HG02763 (cell line): ENCODE measurements at regions not wholly inside any gene's neighbourhood (a gene's known extent, or its start where the extent isn't known, plus 50 kb on each side); places are given as distances from the start of the nearest gene placed in this dataset.

Experiments used
- ATAC-seq: cut with Tn5 transposase; IDR thresholded peaks from one replicate; pipeline ENCODE4 v1.9.1; 2021; ENCODE audit warnings: mild to moderate bottlenecking, moderate library complexity; ENCODE audit not compliant: unreplicated experiment

DNA sequence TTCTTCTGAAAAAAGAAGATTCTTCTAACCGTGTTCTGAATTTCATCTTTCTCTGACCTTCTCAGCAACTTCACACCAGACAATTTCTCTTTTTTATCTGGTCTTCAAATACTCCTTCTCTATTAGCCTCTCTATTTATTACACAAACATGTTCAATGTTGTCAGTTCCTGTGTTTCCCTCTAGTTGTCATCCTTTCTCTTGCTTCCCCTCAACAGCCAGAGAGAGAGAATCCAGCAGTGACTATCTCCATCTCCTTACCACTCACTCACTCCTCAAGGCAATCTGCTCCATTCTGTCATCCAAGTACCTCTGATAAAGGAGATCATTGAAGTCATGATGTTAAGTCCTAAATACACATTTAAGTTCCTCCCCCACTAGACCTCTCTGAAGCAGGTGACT lies 491.9 kb upstream of the CHAC2 start:
- no peak for ATAC-seq

GRCh38 chr2:53268626-53269025 lies 499.0 kb upstream of the CHAC2 start:
- ATAC-seq = no peak

GRCh38 chr2:53268086-53268485 lies 499.5 kb upstream of the CHAC2 start:
- ATAC-seq = no peak

DNA sequence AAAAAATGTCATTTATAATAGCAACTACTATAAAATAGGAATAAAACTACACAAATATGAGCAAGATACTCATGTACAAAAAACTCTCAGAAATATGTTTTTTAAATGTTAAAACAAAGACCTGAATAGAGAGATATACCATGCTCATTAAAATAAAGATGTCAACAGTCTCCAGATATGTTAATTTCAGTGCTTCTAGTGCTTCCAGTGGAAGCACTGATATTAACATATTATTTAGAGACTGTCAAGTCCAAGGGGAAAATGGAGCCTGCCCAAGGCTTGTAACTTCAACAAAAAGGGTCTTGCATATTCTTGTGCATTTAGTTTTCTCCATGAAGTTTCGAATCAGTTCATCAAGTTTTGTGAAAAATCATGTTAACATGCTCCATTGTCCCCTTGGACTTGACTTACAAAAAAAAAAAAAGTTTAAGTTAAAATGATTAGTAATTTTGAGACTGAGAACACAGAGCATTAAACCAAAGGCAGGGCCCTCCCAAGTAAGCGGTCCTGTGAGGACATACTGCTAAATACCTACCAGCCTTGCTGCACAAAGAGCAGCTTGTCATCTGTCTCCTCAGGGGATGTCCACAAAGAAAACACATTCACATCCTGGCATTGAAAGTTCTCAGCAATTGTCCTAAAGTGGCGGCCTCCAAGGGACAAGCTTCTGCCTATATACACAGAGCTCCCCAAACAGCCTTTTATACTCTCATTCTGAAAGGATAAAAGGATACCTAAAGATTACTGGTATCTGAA lies 501.9 kb upstream of the CHAC2 start:
- ATAC-seq = no peak

GRCh38 chr2:53260568-53260967 lies 507.0 kb upstream of the CHAC2 start:
- ATAC-seq = no peak

- no peak for ATAC-seq
Observed at GRCh38 chr2:53259395-53260009, 508.1 kb upstream of the CHAC2 start.

DNA sequence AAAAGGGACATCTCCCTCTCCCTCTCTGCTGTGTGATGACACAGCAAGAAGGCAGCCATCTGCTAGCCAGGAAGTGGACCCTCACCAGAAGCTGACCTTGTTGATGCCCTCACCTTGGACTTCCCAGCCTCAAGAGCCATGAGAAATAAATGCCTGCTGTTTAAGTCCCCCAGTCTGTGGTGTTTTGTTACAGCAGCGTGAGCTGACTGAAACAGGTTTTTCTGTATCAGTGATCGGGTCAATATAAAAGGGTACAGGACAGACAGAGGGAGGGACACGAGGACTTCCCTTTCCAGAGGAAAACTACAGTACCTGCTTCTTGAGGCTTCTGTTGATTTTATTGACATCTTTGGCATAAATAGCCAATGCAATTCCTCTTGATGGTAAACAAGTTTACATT lies 510.3 kb upstream of the CHAC2 start:
- no peak for ATAC-seq

GRCh38 chr2:53253244-53253643 lies 514.4 kb upstream of the CHAC2 start:
- no peak for ATAC-seq

DNA sequence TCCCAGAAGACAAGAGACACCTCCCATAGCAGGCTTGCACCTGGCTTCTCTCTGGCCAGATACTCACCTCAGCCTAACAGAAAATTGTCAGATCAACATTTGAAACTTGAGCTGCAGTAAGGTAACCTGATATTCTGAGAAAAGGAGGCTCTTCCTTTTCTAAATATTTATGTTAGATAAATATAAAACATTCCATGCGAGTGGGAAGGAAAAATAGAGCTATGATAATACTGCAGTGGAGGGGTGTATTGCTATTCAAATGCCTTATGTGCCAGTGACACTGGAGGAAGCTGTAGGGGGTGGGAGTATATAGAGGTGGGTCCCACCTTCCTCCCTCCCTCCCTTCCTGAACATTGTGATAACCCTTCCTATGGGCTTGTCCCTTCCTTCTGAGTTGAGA lies 515.5 kb upstream of the CHAC2 start:
- no peak for ATAC-seq

DNA sequence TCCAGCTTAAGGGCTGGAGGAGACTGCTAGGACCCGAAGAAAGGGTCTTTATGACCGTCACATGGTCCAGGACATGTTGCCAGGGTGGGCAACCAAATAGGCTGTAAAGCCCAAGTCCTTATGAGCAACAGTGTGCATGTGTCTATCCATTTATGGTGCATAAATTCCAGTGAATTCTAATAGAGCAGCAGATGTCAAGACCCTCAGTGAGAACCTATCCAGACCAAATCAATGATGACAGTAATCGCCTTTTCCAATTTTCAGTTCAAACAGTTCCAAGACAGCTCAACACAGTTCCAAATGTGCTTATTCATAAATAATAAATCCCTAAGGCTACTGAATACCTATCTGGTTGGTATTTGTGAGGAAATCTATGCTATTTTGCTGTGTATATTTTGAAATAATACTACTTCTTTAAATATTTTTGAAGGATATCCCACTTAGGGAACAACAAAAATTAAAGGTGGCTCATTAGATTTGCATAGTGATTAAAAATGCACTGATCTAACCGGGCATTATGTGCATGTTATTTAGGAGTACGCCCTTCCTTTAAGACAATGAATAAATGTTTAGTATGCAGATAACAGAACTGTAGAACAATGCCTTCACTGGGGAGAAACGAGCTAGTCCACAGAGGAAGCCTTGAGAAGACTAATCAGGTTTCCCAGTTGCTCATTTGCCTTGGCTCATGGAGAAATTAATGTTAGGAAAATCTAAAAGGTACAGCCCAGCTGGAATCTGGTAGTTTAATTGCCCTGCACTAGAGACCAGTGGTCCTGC lies 519.5 kb upstream of the CHAC2 start:
- ATAC-seq = no peak

DNA sequence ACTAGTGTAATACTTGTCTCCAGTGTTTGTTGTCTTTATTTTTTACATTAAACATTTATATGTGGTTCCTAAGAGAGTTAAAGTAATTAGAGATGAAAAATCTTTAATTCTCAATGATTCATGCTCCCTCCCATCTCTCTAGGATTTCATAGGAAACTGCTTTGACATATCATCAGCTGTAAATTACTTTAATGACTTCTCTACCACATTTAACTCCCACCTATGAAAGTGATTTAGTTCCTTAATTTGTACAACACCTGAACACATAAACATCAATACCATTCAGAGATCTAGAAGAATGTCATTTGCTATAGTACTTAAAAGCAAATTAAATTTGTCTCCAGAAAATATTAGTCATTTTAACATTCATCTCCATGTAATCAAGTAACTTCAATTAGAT lies 524.2 kb upstream of the CHAC2 start:
- no peak for ATAC-seq

DNA sequence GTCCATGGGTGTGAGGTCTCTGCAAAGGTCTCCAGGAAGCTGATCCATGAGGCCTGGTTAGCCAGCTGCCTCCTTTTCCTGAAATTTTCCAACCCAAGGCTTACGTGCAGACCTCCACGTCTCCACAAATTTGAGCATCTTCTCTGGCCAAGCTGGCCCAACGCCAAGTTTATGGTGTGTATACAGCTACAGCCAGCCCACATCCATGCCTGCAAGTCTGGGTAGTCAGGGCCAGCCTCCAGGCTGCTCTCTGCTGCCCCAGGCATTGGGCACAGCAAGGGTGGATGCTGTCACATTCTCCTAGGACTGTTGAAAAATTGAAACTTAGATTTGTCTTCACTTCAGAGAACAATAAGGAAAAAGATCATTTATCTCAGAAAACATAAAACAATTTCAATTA lies 525.5 kb upstream of the CHAC2 start:
- ATAC-seq = no peak

- ATAC-seq = no peak
Observed at GRCh38 chr2:53235836-53236582, 531.6 kb upstream of the CHAC2 start.

GRCh38 chr2:53234548-53234903 lies 533.1 kb upstream of the CHAC2 start:
- ATAC-seq = no peak

DNA sequence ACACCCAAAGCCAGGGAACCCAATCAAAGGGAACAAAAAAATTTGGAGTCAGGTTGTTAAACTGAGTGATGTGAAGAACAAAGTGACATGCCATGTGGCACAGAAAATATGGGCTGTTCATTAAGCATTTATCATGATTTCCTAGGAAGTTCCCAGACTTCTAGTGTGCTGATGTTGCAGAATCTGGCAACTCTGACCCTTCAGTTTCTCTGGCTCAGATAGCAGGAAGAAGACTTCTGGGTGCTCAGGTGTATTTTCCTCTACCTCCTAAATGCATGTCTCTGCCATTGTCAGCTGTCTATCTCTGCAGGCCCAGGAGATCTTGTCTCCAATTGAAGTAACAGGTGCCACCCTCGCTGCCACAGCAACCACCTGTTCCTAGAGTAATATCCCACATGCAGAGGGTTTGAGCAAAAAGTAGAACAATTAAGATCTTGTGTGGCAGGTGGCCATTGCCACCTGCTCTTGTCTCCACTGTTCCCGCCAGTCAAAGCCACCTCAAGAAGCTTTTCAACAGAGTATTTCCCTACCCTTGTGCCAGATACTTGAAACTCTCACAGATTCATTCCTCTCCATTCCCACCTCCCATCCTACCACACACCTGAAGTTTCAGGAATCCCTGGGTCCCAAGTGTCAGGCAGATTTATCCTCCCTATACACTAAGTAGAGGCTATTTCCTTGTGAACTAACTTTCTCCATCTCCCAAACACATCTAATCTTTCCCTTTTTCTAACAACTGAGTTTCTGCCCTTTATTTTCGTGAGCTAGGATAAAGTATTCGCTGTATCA lies 533.7 kb upstream of the CHAC2 start:
- ATAC-seq = no peak

- no peak for ATAC-seq
Observed at GRCh38 chr2:53231908-53232307, 535.7 kb upstream of the CHAC2 start.

DNA sequence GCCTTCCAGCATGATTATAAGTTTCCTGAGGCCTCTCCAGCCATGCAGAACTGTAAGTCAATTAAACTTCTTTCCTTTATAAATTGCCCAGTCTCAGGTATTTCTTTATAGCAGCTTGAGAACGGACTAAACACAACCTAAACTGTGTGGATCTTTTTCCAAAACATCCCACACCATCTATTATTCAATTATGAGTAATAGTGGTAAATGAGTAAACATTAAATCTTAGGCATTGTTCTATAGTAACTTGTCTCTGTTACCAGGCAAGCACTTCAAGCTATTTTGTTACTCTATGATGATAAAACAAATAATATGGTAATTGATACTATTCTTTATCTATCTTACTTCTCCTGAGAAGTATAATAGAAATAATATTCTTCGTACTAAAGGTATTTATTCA lies 536.9 kb upstream of the CHAC2 start:
- no peak for ATAC-seq

GRCh38 chr2:53227535-53227934 lies 540.1 kb upstream of the CHAC2 start:
- no peak for ATAC-seq

DNA sequence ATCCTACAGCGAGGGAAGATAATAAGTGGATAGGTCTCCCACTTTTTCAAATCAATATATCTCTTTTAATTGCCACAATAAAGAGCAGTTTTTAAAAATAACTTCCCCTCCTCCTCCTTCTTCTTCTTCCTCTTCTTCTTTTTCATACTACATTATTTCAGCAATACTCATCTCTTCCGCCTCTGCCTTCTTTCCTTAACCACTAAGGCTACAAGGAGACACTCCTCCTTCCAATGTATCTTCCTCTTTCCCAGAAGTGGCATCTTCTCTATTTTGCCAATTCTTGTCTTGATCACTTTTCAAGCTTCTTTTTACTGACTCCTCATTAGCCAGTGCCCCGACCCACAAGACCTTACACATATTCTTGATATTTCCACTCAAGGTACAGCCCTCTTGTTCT lies 546.6 kb upstream of the CHAC2 start:
- no peak for ATAC-seq

GRCh38 chr2:53217250-53217649 lies 550.4 kb upstream of the CHAC2 start:
- ATAC-seq = no peak

GRCh38 chr2:53216805-53217204 lies 550.8 kb upstream of the CHAC2 start:
- no peak for ATAC-seq
